MG63 (cell line): ENCODE measurements at regions not wholly inside any gene's neighbourhood (a gene's known extent, or its start where the extent isn't known, plus 50 kb on each side); places are given as distances from the start of the nearest gene placed in this dataset.

ENCODE experiments used
- DNase-seq: peaks from one replicate; pipeline ENCODE4 v3.0.0-alpha.2; 2020
- H3K27me3 ChIP-seq: fragments of 250-450 bp; sonication (Bioruptor Pico); 2 replicates; pipeline ENCODE4 v1.5.1; 2020; ENCODE audit warnings: mild to moderate bottlenecking, moderate library complexity
- H3K36me3 ChIP-seq: fragments of 250-450 bp; sonication (Bioruptor Pico); 2 replicates; pipeline ENCODE4 v1.5.1; 2020; ENCODE audit warnings: mild to moderate bottlenecking, moderate library complexity
- H3K4me3 ChIP-seq: fragments of 250-450 bp; sonication (Bioruptor Pico); 2 replicates; pipeline ENCODE4 v1.5.1; 2020; ENCODE audit warnings: mild to moderate bottlenecking, moderate library complexity
- H3K9me3 ChIP-seq: fragments of 250-450 bp; sonication (Bioruptor Pico); 2 replicates; pipeline ENCODE4 v1.5.1; 2020; ENCODE audit warnings: mild to moderate bottlenecking, moderate library complexity

GRCh38 chr2:5888126-5888525 is 195.9 kb downstream of the SOX11 start:
- no peaks in the 10 kb centered on the region for H3K36me3 ChIP-seq
- H3K27me3 ChIP-seq = no peaks in the 10 kb centered on the region
- DNase-seq = no peak
- no peaks in the 10 kb centered on the region for H3K9me3 ChIP-seq
- H3K4me3 ChIP-seq = no peak overlapping the region

GRCh38 chr2:5889519-5889918 is 197.3 kb downstream of the SOX11 start:
- H3K36me3 ChIP-seq = no peaks in the 10 kb centered on the region
- no peak for DNase-seq
- no peak overlapping the region for H3K4me3 ChIP-seq
- H3K27me3 ChIP-seq = no peaks in the 10 kb centered on the region
- no peaks in the 10 kb centered on the region for H3K9me3 ChIP-seq

DNA sequence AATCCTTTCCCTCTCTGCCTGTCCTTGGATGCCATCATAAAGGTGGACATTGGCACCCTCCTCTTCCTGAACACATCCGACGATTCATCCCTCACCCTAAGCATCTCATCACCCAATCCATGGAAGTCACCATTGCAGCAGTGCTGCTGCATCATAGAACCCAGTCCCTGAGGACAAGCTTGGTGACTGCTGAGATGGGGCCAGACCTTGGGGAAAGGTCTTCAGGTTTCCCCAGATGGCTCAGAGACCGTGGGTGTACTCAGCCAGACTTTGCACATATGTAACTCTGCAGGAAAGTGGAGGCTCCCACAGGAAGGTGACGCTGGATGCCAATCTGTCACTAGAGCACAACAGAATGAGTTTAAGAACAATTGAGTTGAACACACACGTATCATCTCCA is 202.2 kb downstream of the SOX11 start:
- H3K27me3 ChIP-seq = no peaks in the 10 kb centered on the region
- DNase-seq = no peak
- H3K9me3 ChIP-seq = no peaks in the 10 kb centered on the region
- H3K36me3 ChIP-seq = no peaks in the 10 kb centered on the region
- H3K4me3 ChIP-seq = no peak overlapping the region

DNA sequence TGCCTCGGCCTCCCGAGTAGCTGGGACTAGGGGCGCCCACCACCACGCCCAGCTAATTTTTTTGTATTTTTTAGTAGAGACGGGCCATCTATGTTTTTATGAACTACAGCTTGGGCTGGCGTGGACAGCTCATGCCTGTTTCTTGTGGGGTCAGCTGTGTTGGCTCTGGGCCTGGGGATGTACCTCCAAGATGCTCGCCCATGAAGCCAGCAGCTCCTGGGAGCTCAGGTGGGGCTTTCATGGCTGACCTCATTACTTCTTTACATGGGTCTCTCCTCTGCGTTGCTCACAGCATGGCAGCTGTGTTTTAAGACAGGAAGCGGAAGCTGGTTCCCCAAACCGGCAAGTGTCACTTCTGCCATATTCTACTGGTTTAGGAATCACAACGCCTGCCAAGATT is 203.1 kb downstream of the SOX11 start:
- no peaks in the 10 kb centered on the region for H3K27me3 ChIP-seq
- no peaks in the 10 kb centered on the region for H3K9me3 ChIP-seq
- no peaks in the 10 kb centered on the region for H3K36me3 ChIP-seq
- no peak overlapping the region for H3K4me3 ChIP-seq
- DNase-seq = no peak

- DNase-seq = no peak
- no peaks in the 10 kb centered on the region for H3K36me3 ChIP-seq
- H3K9me3 ChIP-seq = no peaks in the 10 kb centered on the region
- no peaks in the 10 kb centered on the region for H3K27me3 ChIP-seq
- no peak overlapping the region for H3K4me3 ChIP-seq
Measured at GRCh38 chr2:5897249-5897648, 205.1 kb downstream of the SOX11 start.

- Histone ChIP-seq H3K36me3 (no peaks in the 10 kb centered on the region), H3K4me3 (no peak overlapping the region), H3K27me3 (no peaks in the 10 kb centered on the region), H3K9me3 (no peaks in the 10 kb centered on the region)
- no peak for DNase-seq
Measured at GRCh38 chr2:5898667-5899066, 206.5 kb downstream of the SOX11 start.

DNA sequence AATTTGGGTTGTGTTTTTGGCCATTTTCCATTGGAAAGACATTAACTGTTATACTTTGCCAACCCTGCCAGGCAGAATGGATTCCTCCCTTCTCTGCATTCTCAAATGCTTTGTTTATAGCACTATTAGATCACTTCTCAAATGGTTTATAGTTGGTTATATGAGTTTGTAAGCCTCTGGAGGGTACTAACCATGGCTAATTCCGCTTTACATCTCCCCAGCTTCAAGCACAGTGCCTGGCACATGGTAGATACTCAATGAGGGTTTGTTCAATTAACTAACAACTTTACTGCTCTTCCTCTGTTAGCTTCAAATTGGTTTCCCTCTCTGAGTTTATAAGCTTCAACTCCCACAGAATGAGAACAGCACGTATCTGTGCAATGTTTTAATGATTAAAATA is 213.5 kb downstream of the SOX11 start:
- DNase-seq = no peak
- Histone ChIP-seq H3K36me3 (no peaks in the 10 kb centered on the region), H3K27me3 (no peaks in the 10 kb centered on the region), H3K4me3 (no peak overlapping the region), H3K9me3 (no peaks in the 10 kb centered on the region)

- Histone ChIP-seq H3K27me3 (no peaks in the 10 kb centered on the region; the same call in 1 of the 2 replicates), H3K4me3 (no peak overlapping the region), H3K9me3 (no peaks in the 10 kb centered on the region), H3K36me3 (no peaks in the 10 kb centered on the region)
- DNase-seq = no peak
Measured at GRCh38 chr2:5908071-5908470, 215.9 kb downstream of the SOX11 start.

DNA sequence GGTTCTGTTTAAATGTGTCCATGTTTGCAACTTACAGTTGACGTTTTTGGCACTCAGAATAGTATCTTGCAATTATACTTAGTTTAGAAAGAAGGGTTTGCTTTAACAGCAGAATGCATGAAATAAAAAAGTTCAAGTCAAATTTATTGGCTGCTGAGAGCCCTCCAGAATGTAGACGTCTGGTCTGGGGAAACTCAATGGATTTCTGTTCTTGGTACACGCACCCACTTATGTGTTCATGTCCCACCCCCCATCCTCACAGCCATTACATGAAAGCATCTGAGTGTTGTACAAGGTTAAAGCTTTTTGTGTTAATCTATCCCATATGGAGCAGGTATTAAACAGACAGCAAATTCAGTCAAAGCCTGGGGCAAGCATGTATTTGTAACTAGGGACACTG is 219.5 kb downstream of the SOX11 start:
- Histone ChIP-seq H3K9me3 (no peaks in the 10 kb centered on the region), H3K4me3 (no peak overlapping the region), H3K36me3 (no peaks in the 10 kb centered on the region), H3K27me3 (no peaks in the 10 kb centered on the region; the same call in 1 of the 2 replicates)
- no peak for DNase-seq

DNA sequence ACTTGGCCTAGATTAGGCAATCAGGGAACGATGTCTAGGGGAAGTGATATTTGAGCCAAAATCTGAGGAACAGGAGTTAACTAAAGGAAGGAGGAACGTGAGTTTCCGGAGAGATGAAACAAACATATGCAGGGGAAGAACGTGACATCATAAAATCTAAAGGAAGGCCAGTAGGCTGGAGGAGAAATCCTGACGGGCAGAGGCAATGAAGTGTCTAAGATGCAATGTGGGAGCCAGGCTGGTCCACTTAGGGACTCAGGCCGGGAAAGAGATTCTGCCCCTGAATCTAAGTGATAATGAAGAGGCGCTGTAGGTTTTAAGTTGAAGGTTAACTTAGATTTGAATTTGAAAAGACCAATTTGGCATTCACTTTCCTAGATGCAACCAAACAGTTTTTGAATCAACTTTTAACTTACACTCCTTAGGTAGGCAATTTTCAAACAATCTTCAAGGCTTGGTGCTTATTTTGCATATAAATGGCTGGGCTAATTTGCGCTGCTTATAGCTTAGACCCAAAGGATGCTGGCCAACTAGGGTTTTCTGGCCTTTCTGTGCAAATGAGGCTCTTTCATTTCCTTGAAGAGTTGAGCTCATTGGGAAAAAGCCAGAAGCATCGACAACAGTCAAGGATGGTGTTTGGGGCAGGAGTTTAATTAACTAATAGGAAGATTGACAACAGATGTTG is 221.7 kb downstream of the SOX11 start:
- no peaks in the 10 kb centered on the region; the same call in 1 of the 2 replicates for H3K27me3 ChIP-seq
- peaks cover 6% of the 10 kb centered on the region; the same call in 1 of the 2 replicates for H3K9me3 ChIP-seq
- no peak overlapping the region for H3K4me3 ChIP-seq
- DNase-seq = no peak
- H3K36me3 ChIP-seq = no peaks in the 10 kb centered on the region

GRCh38 chr2:5914811-5915611 is 222.8 kb downstream of the SOX11 start:
- Histone ChIP-seq H3K9me3 (peaks cover 9% of the 10 kb centered on the region; the same call in 1 of the 2 replicates), H3K4me3 (no peak overlapping the region), H3K36me3 (no peaks in the 10 kb centered on the region), H3K27me3 (no peaks in the 10 kb centered on the region; the same call in 1 of the 2 replicates)
- DNase-seq = peak; percentile 91

DNA sequence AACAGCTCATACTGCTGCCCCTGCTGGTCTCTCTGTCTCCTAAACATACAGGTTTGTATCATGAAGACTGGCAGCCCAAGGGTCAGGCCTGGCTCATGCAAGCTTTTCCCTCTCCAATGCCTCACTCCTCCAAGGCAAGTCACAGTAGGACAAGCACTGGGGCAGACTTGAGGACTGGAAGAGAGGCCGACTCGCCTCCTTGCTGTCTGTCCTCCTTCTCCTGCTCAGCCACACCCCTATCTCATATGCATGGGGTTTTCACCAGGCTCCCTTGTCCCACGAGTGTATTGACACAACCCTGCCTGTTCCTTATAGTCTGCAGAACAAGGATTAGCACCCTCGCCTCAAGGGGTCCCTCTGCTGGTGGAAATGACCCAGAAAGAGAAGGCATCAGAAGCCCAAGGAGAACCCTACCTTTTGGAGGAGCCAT is 223.7 kb downstream of the SOX11 start:
- DNase-seq = peak; percentile 19
- Histone ChIP-seq H3K9me3 (peaks cover 9% of the 10 kb centered on the region; the same call in 1 of the 2 replicates), H3K27me3 (no peaks in the 10 kb centered on the region; the same call in 1 of the 2 replicates), H3K36me3 (no peaks in the 10 kb centered on the region), H3K4me3 (no peak overlapping the region)

DNA sequence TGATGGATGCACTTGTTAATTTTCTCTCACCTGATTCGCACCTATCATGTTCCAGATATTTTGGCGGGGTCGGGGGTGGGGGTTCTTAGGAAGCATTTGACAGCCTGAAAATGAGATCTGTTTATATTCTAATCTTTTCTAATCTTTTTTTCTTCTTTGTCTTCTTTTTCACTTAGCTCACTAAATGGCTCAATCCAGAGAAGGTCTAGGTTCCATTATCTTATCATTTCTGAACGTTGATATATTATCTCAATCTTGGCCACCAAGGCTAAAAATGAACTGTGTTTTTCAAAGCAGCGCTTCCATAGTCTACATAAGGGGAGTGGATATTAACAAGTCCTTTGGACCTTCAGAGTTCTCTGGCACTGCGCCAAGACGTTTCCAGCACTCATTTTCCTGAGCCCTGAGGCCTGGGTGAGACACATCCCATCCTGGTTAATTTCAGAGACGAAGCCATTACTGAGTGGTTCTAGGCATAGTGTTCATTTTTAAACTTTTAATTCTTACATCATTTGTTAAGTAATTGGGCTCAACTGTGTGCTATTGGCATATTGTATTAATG is 229.0 kb downstream of the SOX11 start:
- Histone ChIP-seq H3K4me3 (no peak overlapping the region), H3K27me3 (no peaks in the 10 kb centered on the region), H3K9me3 (peaks cover 9% of the 10 kb centered on the region; the same call in 1 of the 2 replicates), H3K36me3 (no peaks in the 10 kb centered on the region)
- no peak for DNase-seq

DNA sequence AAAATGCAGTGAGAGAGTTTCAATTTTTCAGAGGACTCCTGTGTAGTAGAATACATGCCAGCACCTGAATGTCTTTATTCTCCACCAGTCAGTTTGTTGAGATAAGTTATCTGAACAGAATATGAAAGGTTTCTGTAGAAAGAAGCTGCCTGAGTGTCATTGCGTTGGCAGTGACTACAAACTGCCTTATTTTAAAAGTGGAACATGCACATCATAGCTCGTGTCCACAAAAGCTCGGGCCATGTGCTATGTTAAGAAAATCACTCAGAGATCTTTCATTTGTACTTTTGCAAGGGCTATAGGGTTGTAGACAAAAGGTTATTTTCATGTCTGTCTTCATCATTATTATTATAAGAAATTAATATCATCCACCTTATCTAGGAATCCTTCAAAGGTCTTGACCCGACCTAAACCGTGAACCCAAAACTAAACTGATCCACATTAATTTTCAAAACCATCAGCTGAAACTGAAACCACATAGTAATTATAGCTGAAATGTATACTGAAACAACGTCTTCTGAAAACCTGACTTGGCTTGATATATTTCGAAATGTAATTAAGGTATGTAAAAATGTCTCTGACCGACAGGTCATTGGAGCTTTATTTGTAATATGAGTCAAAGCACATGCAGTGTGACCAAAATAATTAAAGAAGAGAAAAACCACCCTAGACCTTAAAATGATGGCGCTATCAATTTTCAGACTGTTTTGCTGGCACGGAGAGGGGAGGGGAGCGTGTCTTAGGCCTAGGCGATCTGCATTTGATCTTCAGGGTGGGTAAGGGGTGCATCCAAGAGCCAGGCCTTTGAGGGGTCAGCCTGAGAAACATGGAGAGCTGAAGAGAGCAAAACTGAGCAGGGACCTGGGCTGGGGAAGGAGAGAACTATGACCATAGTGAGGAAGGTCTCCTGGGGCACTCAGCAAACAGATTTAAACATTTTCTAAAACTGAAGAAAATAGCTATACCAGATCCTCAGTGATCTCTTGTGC is 232.1 kb downstream of the SOX11 start:
- H3K27me3 ChIP-seq = no peaks in the 10 kb centered on the region
- no peaks in the 10 kb centered on the region for H3K36me3 ChIP-seq

GRCh38 chr2:5925604-5926003 is 233.4 kb downstream of the SOX11 start:
- no peaks in the 10 kb centered on the region for H3K9me3 ChIP-seq
- DNase-seq = no peak
- no peak overlapping the region for H3K4me3 ChIP-seq
- no peaks in the 10 kb centered on the region for H3K27me3 ChIP-seq
- H3K36me3 ChIP-seq = no peaks in the 10 kb centered on the region

More for the DNA sequence above, 232.1 kb downstream of the SOX11 start:
- H3K9me3 ChIP-seq = peaks cover 3% of the 10 kb centered on the region; the same call in 1 of the 2 replicates
- H3K4me3 ChIP-seq = no peak overlapping the region
- no peak for DNase-seq

DNA sequence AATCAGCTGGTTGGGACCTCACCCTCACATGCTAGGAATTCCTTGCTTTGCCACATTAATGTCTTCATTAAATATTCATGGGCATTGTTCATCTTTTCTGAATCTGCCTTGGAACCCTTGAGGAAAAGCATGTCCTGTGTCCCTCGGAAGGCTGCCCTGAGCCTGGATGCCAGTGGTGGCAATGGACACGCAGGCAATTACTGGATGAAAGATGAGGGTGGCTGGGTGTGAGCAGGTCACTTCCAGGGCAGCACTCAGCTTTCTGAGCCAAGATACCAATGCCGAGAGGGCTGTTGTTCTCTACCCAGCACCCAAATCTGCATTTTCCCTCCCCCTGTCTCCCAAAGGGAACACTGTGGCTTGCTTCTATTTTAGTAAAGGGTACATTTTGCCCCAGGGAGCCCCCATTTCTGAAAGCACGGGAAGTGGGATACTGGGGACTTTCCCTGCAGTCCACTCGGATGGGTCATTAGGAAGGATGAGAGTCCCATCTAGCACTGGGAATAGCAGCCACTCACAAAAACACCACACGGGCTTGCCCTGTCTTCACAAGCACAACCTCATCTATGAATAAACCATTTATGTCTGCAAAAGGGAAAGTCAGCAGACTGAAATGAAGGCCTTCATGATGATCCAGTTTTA is 234.8 kb downstream of the SOX11 start:
- no peaks in the 10 kb centered on the region for H3K9me3 ChIP-seq
- no peaks in the 10 kb centered on the region for H3K36me3 ChIP-seq
- no peaks in the 10 kb centered on the region for H3K27me3 ChIP-seq
- H3K4me3 ChIP-seq = no peak overlapping the region
- no peak for DNase-seq
